Medulla oblongata (tissue), 1 donor: ENCODE measurements at regions not wholly inside any gene's neighbourhood (a gene's known extent, or its start where the extent isn't known, plus 50 kb on each side); places are given as distances from the start of the nearest gene placed in this dataset.
A peak's percentile ranks its signal among the peaks of the same experiment; 100 is the strongest.

Experiments used
- DNase-seq: peaks from one replicate; pipeline ENCODE4 v3.0.0-alpha.2; 2015; ENCODE audit errors: extremely low spot score

GRCh38 chr2:136062066-136062837 lies 55.7 kb downstream of the CXCR4 start:
- no peak for DNase-seq

GRCh38 chr2:136060416-136060815 lies 57.5 kb downstream of the CXCR4 start:
- DNase-seq = no peak

- DNase-seq = no peak
These were observed 58.9 kb downstream of the CXCR4 start for GRCh38 chr2:136059036-136059472.

- no peak for DNase-seq
These were observed 59.7 kb downstream of the CXCR4 start for GRCh38 chr2:136058262-136058661.

- no peak for DNase-seq
These were observed 60.2 kb downstream of the CXCR4 start for GRCh38 chr2:136057802-136058140.

- no peak for DNase-seq
These were observed 60.7 kb downstream of the CXCR4 start for GRCh38 chr2:136057023-136057801.

DNA sequence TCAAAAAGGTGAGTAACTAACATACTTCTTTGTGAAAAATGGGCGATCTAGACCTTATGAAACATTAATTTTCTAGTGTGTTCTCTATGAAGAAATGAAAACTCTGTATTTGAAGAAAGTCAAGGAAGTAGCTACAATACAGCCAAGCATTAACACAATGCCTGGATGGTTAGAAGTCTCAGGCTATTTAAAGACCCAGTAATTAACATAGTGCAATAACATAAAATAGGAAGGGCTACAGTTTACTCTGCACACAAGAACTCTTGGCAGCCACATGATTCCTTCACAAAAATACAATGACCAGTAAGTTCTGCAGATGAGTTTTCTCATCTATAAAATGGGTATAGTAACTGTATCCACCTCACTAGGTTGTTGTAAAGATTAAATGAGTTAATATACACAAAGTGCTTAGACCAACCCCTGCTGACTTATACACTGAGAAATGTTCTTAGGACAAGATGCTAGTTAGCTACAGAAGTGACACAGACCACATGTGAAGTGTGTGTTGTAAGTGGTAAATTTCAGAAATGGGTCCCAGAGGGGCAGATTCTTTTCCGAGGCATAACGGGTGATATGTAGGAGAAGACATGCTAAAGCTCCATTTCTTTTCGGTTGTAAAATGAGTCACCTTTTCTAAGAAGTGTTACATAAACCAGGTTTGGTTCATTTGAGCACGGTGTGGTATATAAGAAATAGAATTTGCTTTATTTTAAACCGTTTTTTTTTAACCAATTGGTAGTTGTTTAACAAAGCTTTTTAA lies 61.8 kb downstream of the CXCR4 start:
- DNase-seq = no peak

DNA sequence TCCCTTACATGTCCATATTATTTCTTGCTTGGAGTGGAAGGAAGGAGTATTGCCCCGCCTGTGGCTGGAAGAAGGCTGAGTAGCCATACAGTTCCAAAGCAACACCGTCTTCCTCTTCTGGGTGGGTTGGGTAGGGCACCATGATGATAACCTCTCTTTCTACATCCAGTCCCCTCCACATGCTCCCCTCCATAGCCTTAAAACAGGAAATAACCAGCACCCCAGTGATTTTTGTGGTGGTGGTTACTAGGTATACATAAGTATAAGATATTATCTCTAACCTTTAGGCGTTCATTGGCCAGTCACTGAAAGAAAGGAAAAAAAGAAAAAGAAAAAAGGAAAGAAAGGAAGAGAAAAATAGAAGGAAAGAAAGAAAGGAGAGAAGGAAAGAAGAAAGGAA lies 63.1 kb downstream of the CXCR4 start:
- no peak for DNase-seq

DNA sequence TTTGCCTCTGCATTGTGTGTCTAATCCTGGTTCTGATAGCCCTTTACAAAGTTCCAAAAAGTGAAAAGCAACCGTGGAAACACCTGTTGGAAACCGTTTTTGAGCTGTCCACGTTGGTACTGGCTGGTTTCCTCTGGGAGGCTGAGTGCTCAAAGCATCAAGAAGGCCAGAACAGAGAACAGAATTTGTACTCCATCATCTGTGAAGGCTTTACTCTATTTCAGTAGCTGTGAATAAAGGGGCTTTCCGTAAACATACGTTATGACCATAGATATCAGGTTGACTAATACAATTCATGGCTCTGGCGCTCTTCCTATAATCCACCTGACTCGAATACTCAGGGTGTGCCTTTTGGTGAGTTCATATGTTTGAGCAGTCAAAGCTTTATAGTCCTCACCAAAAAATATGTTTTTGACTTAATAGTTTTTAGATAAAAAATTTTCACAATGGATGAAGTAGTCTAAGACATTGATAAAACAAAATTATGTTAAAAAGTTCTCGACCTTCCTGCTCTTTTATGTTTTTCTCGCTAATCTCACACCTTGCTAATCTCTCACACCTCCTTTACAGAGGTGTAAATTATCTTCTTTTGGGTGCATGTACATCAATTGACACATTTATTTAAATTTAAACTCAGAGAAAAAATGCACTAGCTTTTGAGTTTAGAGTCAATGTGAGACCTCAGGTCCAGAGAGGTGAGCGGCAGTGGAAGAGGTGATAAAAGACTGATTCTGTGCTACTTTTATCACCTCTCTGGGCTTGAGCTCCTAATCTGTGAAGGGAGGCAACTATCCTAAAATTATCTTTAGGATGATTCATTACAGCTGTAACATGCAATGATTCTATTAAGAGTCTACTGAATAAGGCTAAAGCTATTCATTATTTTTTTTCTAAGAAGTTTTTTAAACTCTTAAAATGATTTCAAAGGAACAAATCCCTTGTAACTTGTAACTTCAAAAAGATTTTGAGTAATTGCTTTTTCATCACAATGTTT lies 65.3 kb downstream of the CXCR4 start:
- DNase-seq = no peak

- no peak for DNase-seq
These were observed 66.3 kb upstream of the DARS1 start for GRCh38 chr2:136051725-136052048.

- DNase-seq = no peak
These were observed 65.7 kb upstream of the DARS1 start for GRCh38 chr2:136051001-136051724.

DNA sequence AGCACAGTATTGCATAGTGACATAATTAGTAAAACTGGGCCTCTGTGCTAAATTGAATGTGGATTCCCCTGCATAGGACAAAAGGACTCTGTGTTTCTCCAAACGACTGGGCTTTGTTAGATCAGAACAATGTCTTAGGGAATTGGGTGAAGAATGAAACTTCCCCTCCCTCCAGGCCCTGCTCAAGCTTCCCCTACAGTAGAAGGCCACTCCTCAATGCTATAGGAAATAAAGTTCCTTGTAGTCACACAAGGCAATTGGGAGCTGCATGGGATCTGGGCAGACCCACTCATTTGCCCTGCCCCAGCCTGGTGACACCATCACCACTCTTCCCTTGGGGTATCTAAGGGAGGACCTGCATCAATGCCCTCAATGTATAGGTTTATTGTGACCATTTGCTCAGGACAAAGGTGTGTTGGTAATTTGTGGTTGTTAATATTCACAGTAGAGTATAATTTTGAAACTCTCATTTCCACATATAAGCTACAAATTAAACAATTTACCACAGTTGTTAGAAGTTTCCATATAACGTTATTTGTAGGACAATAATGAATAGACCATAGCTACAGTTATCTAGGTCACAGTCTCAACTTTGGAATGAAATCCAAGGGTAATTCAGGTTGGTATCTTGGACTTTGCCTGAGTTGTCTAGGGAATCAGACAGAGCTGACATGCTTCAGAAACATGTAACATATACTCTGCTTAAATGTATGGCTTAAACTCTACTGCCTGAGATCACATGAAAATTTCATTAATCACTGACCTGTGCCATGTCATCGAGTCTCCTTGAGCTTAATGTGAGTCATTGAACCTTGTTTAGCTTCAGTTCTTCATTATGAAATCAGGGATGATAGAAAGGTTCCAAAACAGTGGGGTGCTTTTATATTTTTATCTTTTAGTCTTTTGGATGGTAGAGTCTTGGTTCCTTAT lies 64.8 kb upstream of the DARS1 start:
- peak; percentile 76 for DNase-seq

DNA sequence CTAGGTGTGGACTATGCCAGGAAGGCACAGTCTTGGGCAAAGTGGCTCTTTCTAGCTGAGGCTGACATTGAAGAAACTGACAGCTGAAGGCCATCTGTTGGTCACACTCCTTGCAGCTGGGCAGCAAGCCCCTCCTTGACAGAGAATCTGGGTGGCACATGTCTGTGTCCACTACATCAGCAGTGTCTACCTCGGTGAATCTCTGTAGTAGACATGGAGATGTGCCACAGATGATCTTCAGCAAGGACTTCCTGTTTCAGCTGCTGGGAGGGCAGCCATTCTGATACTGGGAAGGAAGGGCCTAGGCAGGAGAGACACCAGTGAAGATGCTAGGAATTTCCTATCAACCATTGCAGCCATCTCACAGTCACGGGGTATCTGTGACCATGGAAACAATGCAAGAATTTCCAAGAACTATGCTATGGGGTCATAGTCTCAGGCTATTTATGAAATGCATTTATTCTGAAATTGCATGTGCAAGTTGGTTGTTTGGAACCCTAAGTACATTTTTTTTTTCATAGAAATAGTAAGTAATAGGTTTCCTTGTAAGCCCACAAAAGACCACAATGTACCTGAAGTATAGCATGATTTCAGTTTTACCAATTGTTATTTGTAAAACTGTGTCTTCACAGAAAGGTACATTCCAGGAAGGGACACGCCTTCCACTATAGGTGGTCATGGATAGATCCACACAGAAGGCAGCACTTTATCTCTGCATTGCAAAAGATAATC lies 63.8 kb upstream of the DARS1 start:
- DNase-seq = no peak

- DNase-seq = no peak
These were observed 60.6 kb upstream of the DARS1 start for GRCh38 chr2:136045835-136046570.

- no peak for DNase-seq
These were observed 59.9 kb upstream of the DARS1 start for GRCh38 chr2:136045344-136045743.
